Karpas-422 (cell line): ENCODE measurements at regions not wholly inside any gene's neighbourhood (a gene's known extent, or its start where the extent isn't known, plus 50 kb on each side); places are given as distances from the start of the nearest gene placed in this dataset.
"Not testable (repeated sequence)": the region's sequence is repeated elsewhere in the genome, so short reads cannot be mapped to it uniquely, and the experiment has no call there.

Experiments
- DNase-seq: peaks from one replicate; pipeline ENCODE4 v3.0.0-alpha.2; 2015
- H2AFZ ChIP-seq: fragments of 200-600 bp; sonication (generic); 2 replicates; pipeline ENCODE4 v1.6.1; 2014; ENCODE audit warnings: antibody characterized with exemption, low read length, mixed read lengths
- H3K27ac ChIP-seq: fragments of 200-600 bp; sonication (generic); 2 replicates; pipeline ENCODE4 v1.5.1; 2014; ENCODE audit warnings: mild to moderate bottlenecking, low read length, moderate library complexity
- H3K27me3 ChIP-seq: fragments of 200-600 bp; sonication (generic); 2 replicates; pipeline ENCODE4 v1.6.1; 2014; ENCODE audit warnings: low read length, mixed read lengths
- H3K36me3 ChIP-seq: fragments of 200-600 bp; sonication (generic); 2 replicates; pipeline ENCODE4 v1.6.1; 2014; ENCODE audit warnings: low read length, mixed read lengths; ENCODE audit not compliant: insufficient read depth
- H3K4me1 ChIP-seq: fragments of 200-600 bp; sonication (generic); 2 replicates; pipeline ENCODE4 v1.6.1; 2014; ENCODE audit warnings: mild to moderate bottlenecking, low read length, mixed read lengths
- H3K4me2 ChIP-seq: fragments of 200-600 bp; sonication (generic); 2 replicates; pipeline ENCODE4 v1.6.1; 2014; ENCODE audit warnings: low read length, low read depth, mild to moderate bottlenecking; ENCODE audit not compliant: poor library complexity, severe bottlenecking
- H3K4me3 ChIP-seq: fragments of 200-600 bp; sonication (generic); 2 replicates; pipeline ENCODE4 v1.5.1; 2014; ENCODE audit warnings: mild to moderate bottlenecking, antibody characterized with exemption, low read length, mixed read lengths
- H3K79me2 ChIP-seq: fragments of 200-600 bp; sonication (generic); 2 replicates; pipeline ENCODE4 v1.6.1; 2014; ENCODE audit warnings: mild to moderate bottlenecking, low read length, mixed read lengths
- H3K9ac ChIP-seq: fragments of 200-600 bp; sonication (generic); 2 replicates; pipeline ENCODE4 v1.6.0; 2014; ENCODE audit warnings: low read length
- H3K9me2 ChIP-seq: fragments of 200-600 bp; sonication (generic), shearing (Covaris generic); replicated peaks from 2 replicates; pipeline ENCODE4 v1.6.0; 2014; ENCODE audit warnings: mild to moderate bottlenecking, low read length, moderate library complexity; ENCODE audit not compliant: insufficient read depth
- H3K9me3 ChIP-seq: fragments of 300-700, 200-600 bp; sonication (generic); 2 replicates; pipeline ENCODE4 v1.6.1; 2014; ENCODE audit warnings: low read length, mixed read lengths
- H4K20me1 ChIP-seq: fragments of 200-600 bp; sonication (generic); 2 replicates; pipeline ENCODE4 v1.6.1; 2014; ENCODE audit warnings: mild to moderate bottlenecking, antibody characterized with exemption, low read length, low read depth; ENCODE audit not compliant: insufficient read depth

GRCh38 chr14:24700511-24700910 is 66.5 kb upstream of the GZMB start:
- Histone ChIP-seq H3K4me1 (peaks cover 7% of the 10 kb centered on the region), H3K9me3 (peaks cover 5% of the 10 kb centered on the region; the same call in 1 of the 2 replicates), H3K79me2 (no peaks in the 10 kb centered on the region), H3K27ac (no peak overlapping the region), H2AFZ (no peak overlapping the region), H3K9ac (no peak overlapping the region), H4K20me1 (no peaks in the 10 kb centered on the region), H3K27me3 (no peaks in the 10 kb centered on the region), H3K4me2 (no peak overlapping the region), H3K9me2 (peaks cover 4% of the 10 kb centered on the region; the same call in 1 of the 2 replicates), H3K4me3 (no peak overlapping the region), H3K36me3 (no peaks in the 10 kb centered on the region)
- DNase-seq = peak; percentile 52

- H4K20me1 ChIP-seq = no peaks in the 10 kb centered on the region
- no peak overlapping the region for H3K4me3 ChIP-seq
- no peaks in the 10 kb centered on the region for H3K79me2 ChIP-seq
- no peak overlapping the region for H2AFZ ChIP-seq
- H3K4me2 ChIP-seq = no peak overlapping the region
- H3K9me2 ChIP-seq = peaks cover 4% of the 10 kb centered on the region; the same call in 1 of the 2 replicates
- no peak for DNase-seq
- peaks cover 6% of the 10 kb centered on the region for H3K4me1 ChIP-seq
- H3K36me3 ChIP-seq = no peaks in the 10 kb centered on the region
- H3K27me3 ChIP-seq = no peaks in the 10 kb centered on the region
- peaks cover 5% of the 10 kb centered on the region; the same call in 1 of the 2 replicates for H3K9me3 ChIP-seq
- H3K27ac ChIP-seq = no peak overlapping the region
- no peak overlapping the region for H3K9ac ChIP-seq
Measured at GRCh38 chr14:24699052-24699451, 65.1 kb upstream of the GZMB start.

- not testable (repeated sequence) for DNase-seq, H4K20me1 ChIP-seq, H3K36me3 ChIP-seq, H3K4me2 ChIP-seq, H3K9ac ChIP-seq, H3K4me1 ChIP-seq, H3K79me2 ChIP-seq, H2AFZ ChIP-seq, H3K27ac ChIP-seq, H3K9me3 ChIP-seq, H3K9me2 ChIP-seq, H3K4me3 ChIP-seq, H3K27me3 ChIP-seq
Measured at GRCh38 chr14:24696280-24696920, 62.4 kb upstream of the GZMB start.

DNA sequence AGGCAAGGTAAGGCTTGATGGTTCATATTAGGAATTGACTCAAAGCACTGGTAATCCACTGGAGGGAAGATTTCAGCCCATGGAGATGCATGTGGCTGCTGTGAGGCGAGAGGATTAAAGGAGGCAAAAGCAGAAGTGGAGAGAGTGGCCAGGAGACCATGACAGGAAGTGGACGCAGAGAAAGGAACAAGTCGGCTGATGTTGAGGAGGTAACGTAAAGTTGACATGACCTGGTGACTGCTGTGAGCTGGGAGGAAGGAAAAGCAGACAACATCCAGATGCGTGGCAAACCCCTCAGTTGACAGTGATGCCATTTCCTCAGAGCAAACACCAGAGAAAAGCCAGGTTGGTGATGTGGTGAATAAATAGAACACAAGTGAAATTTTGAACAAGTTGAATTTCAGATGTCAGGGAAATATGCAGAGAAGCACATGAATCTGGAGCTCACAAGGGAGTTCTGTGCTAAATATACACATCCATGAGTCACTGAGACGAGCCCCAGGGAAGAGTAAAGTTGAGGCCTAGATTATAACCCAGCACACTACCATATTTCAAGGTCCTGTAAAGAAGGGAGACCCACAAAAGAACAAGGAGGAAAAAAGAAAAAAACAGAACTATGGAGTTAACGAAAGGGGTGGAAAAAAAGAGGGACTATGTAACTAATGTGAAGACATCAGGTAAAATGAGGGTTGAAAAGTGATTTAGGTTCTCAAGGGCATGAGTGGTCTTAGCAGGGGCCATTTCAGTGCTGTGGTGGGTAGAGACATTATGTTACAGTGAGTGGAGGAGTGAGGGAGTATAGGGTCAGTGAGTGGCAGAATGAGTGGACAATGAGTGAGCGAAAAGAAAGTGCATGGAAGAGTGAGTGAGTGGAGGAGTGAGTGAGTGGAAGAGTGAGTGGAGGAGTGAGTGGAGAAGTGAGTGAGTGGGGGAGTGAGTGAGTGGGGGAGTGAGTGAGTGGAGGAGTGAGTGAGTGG is 61.6 kb upstream of the GZMB start:
- peaks cover 3% of the 10 kb centered on the region for H3K4me1 ChIP-seq
- H3K4me3 ChIP-seq = no peak overlapping the region

GRCh38 chr14:24694680-24695079 is 60.7 kb upstream of the GZMB start:
- Histone ChIP-seq H3K36me3 (no peaks in the 10 kb centered on the region), H3K9me3 (peaks cover 5% of the 10 kb centered on the region; the same call in 1 of the 2 replicates), H3K27ac (no peak overlapping the region), H3K9ac (no peak overlapping the region), H3K4me1 (no peaks in the 10 kb centered on the region), H3K4me2 (no peak overlapping the region), H3K79me2 (no peaks in the 10 kb centered on the region), H3K4me3 (no peak overlapping the region), H2AFZ (no peak overlapping the region), H3K9me2 (no peaks in the 10 kb centered on the region), H3K27me3 (no peaks in the 10 kb centered on the region), H4K20me1 (no peaks in the 10 kb centered on the region)
- DNase-seq = no peak

More for the DNA sequence above, 61.6 kb upstream of the GZMB start:
- Histone ChIP-seq H3K36me3 (no peaks in the 10 kb centered on the region), H3K9me2 (no peaks in the 10 kb centered on the region), H3K9me3 (peaks cover 5% of the 10 kb centered on the region; the same call in 1 of the 2 replicates), H2AFZ (no peak overlapping the region), H3K9ac (no peak overlapping the region), H3K79me2 (no peaks in the 10 kb centered on the region), H3K27me3 (no peaks in the 10 kb centered on the region), H3K27ac (no peak overlapping the region), H4K20me1 (no peaks in the 10 kb centered on the region), H3K4me2 (no peak overlapping the region)
- DNase-seq = no peak

GRCh38 chr14:24693983-24694382 is 60.0 kb upstream of the GZMB start:
- Histone ChIP-seq H3K27ac (no peak overlapping the region), H3K27me3 (no peaks in the 10 kb centered on the region), H3K9ac (no peak overlapping the region), H3K79me2 (no peaks in the 10 kb centered on the region), H3K9me2 (no peaks in the 10 kb centered on the region), H3K36me3 (no peaks in the 10 kb centered on the region), H2AFZ (no peak overlapping the region), H3K9me3 (peaks cover 5% of the 10 kb centered on the region; the same call in 1 of the 2 replicates), H3K4me1 (no peaks in the 10 kb centered on the region), H4K20me1 (no peaks in the 10 kb centered on the region), H3K4me3 (no peak overlapping the region), H3K4me2 (no peak overlapping the region)
- DNase-seq = no peak

DNA sequence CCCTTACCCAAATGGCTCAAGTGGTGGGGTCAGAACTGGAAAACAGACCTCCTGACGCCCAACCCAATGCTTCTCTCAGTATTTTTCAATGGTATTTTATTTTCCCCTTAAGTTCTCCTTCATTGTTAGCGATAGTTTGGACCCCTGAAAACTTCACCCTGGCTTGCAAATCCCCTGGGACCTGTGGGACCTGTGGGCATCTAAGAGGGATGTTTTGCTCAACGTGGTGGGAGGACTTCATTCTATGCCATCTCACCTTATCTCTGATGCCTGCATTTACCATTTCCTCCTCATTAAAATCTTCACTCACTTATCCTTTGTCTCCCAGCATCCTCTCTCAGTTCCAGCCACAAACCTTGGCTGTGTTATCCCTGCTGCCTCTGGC is 59.4 kb upstream of the GZMB start:
- Histone ChIP-seq H3K4me3 (no peak overlapping the region), H3K4me1 (no peaks in the 10 kb centered on the region), H3K36me3 (no peaks in the 10 kb centered on the region), H3K27ac (no peak overlapping the region), H3K4me2 (no peak overlapping the region), H2AFZ (no peak overlapping the region), H3K79me2 (no peaks in the 10 kb centered on the region), H4K20me1 (no peaks in the 10 kb centered on the region), H3K27me3 (no peaks in the 10 kb centered on the region), H3K9ac (no peak overlapping the region), H3K9me3 (peaks cover 5% of the 10 kb centered on the region; the same call in 1 of the 2 replicates), H3K9me2 (no peaks in the 10 kb centered on the region)
- DNase-seq = no peak
